CD4-positive, alpha-beta T cell treated with Interleukin-6 for 4 hours (primary cell): ENCODE measurements at regions not wholly inside any gene's neighbourhood (a gene's known extent, or its start where the extent isn't known, plus 50 kb on each side); places are given as distances from the start of the nearest gene placed in this dataset.
"Not testable (repeated sequence)": the region's sequence is repeated elsewhere in the genome, so short reads cannot be mapped to it uniquely, and the experiment has no call there.

ENCODE experiments used
- DNase-seq: peaks from one replicate; pipeline ENCODE4 v3.0.0-alpha.2; 2020; ENCODE audit warnings: mixed read lengths

DNA sequence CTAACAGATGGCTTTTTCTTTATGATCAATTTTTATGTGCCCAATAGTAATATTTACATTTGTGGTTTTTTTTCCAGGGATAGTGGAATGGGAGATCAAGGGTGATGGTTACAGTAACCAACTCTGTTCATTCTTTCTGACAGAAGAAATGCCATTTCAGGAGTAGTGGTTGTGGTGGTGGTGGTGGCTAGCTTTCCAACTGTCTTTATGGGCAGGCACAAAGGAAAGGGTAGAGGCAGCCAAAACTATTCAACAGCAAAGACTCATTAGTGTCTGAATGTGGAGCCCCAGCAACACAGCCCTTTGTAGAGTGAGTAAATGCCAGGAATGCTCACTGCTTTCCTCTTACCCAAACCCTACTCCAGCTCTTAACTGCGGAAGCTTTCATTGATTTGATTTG is 227.7 kb downstream of the RND3 start:
- DNase-seq, result no peak

- DNase-seq, result no peak
These were observed 228.6 kb downstream of the RND3 start for GRCh38 chr2:150258781-150259307.

GRCh38 chr2:150256736-150257135 is 230.7 kb downstream of the RND3 start:
- DNase-seq, result no peak

GRCh38 chr2:150255528-150255927 is 231.9 kb downstream of the RND3 start:
- DNase-seq, result no peak

DNA sequence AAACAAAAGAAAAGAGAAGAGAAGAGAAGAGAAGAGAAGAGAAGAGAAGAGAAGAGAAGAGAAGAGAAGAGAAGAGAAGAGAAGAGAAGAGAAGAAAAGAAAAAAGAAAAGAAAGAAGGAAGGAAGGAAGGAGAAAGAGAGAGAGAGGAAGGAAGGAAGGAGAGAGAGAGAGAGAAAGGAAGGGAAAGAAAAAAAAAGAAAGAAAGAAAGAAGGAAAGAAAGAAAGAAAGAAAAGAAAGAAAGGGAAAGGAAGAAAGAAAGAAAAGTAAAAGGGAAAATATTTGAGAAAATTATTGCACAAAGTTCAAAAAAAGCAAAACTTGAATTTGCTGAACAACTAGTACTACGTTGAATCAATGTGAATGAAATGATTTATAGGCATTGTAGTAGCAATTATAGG is 237.7 kb downstream of the RND3 start:
- not testable (repeated sequence) for DNase-seq

DNA sequence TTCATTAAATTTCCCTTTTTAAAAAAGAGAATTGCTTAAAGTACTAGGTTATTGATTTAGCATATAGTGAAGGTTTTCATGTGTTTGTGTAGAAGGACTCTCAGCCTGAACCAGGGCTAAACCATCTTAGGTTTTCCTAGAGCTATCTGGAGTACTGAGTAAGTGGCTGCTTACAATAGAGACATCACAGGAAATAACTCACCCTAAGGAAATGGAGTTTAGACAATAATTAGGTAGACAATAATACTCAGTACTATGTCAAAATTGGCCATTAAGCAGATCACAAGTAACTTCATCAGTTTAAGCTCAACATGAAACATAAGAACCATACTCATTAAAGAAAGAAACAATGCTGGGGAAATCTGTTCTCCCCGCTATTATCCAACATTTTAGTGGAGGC is 240.0 kb downstream of the RND3 start:
- no peak for DNase-seq

DNA sequence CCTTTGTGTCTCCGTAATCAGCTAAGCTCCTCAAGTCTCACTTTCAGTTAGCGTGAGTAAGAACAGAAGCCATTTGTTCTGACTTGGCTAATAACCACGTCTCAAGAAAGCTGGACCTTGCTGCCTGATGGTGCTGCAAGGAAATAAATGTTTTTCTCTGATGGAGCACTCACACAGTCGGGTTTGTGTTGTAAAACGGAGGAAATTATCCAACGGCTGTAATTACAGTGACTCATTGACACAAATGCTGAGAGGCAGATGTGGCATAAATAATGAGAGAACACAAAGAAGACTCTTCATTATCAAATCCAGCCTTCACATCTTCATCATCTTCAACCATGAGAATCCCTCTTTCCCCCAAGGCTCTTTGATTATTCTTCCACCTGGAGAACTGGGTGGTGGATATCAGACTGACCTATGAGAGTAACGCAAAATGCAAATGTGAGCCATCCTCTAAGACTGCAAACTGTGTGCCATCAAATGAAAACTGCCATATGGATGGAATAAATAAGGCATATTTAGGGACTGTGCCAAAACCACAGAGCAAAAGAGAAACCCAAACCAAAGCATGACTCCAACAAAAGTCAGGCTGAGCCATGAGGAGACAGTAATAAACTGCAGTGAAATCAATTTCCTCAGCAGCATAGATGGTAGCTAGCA is 252.6 kb downstream of the RND3 start:
- no peak for DNase-seq

- no peak for DNase-seq
These were observed 254.6 kb downstream of the RND3 start for GRCh38 chr2:150232871-150233270.

- DNase-seq, result no peak
These were observed 255.1 kb downstream of the RND3 start for GRCh38 chr2:150232321-150232720.

- no peak for DNase-seq
These were observed 256.9 kb downstream of the RND3 start for GRCh38 chr2:150230616-150231015.

DNA sequence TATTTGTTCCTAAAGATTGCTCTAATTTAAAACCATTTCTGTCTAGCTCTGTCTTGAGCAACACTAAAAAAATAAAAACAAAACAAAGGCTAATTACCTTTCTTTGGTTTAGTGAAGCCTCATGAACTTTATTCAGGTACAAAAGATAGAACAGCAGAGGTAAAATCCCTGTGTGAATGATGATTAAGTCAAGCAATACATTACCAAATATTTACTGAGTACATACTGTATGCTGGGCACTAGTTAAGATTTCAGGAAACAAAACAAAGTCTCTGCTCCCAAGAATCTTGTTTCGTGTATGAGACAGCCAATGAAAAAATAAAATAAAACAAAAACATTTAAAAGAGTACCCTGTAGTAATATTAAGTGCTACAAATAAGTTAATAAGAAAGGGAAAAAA is 257.5 kb downstream of the RND3 start:
- no peak for DNase-seq

DNA sequence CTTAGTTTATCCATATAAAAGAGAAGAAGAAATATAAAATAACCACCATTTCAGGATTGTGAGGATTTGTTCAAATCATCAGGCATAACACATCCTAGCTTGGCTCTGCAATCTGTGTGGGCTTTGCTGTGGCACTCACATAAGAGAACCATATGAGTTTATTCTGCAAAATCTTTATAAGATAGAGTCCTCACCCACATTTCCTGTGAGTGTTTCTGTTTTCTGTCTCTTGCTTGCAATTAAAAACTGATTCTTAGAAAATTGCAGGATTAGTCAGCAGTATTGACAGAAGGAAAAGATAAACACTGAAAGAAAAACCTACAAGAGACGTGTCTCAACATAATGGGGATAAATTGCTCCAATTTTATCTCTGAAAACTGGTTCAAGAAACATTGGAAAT is 258.5 kb downstream of the RND3 start:
- DNase-seq, result no peak

- no peak for DNase-seq
These were observed 262.4 kb downstream of the RND3 start for GRCh38 chr2:150225030-150225429.

GRCh38 chr2:150224321-150224720 is 263.1 kb downstream of the RND3 start:
- DNase-seq, result no peak

- DNase-seq, result no peak
These were observed 264.5 kb downstream of the RND3 start for GRCh38 chr2:150222942-150223341.

GRCh38 chr2:150222379-150222778 is 265.1 kb downstream of the RND3 start:
- DNase-seq, result no peak

- DNase-seq, result no peak
These were observed 267.6 kb downstream of the RND3 start for GRCh38 chr2:150219861-150220260.

DNA sequence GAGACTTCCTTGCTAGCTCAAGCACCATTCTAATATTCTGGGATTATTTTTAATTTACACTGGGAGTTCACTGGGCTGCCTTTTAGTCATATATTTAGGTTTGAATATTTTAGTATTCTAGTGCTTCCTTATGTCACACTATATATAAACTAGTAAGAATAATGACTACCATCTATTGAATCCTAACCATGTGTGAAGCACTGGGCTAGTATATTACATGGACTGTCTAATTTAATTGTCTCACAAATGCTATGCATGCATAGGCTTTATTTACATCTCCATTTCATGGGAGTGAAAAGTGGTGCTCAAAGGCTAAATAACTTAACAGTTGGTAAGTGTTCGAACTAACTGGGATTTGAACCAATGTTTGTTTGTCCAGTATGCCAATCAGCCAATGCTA is 272.4 kb downstream of the RND3 start:
- no peak for DNase-seq

DNA sequence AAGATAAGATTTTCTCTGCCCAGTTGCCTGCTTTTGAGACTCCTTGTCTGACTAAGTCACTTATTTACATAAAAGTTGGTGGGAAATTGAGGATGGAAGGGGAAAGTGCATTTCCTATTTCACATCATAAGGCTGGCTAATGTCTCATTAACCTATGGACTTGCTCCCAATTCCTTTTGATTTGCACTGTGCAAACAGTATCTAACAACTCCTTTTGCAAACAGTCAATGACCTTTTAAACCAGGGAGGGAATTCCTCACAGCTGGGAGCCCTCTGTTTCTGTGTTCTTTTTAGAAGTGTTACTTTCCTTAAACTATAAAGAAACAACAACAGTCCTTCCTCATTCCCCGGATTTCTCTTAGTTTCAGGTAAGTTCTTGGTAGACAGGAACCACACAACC is 272.8 kb downstream of the RND3 start:
- no peak for DNase-seq

DNA sequence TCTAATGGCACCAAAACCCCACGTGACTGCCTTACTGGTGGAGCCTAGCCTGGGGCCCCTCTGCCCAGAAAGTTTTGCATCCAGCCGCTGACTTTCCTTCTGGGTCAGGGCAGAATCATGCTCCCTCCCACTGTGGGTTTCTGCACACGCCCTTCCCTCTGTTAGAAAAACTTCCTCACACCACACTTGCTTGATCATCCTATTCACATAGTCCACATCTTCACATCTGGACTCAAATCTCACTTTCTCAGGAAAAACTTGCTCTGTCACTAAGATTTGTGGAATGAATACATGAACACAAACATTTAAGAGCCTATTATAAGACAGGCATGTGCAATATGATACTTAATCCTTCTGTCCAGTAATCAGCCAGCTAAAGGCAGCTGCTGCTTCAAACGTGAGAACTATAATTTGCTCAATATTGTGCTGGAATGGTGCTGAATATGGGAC is 274.7 kb downstream of the RND3 start:
- DNase-seq, result no peak

- no peak for DNase-seq
These were observed 276.3 kb downstream of the RND3 start for GRCh38 chr2:150211164-150211631.

- DNase-seq, result no peak
These were observed 277.7 kb downstream of the RND3 start for GRCh38 chr2:150209746-150210145.

- no peak for DNase-seq
These were observed 278.8 kb downstream of the RND3 start for GRCh38 chr2:150208689-150209088.

GRCh38 chr2:150207979-150208378 is 279.5 kb downstream of the RND3 start:
- no peak for DNase-seq

- no peak for DNase-seq
These were observed 283.0 kb downstream of the RND3 start for GRCh38 chr2:150204451-150204850.
